ENCODE measurements at regions not wholly inside any gene's neighbourhood (a gene's known extent, or its start where the extent isn't known, plus 50 kb on each side); places are given as distances from the start of the nearest gene placed in this dataset.

DNA sequence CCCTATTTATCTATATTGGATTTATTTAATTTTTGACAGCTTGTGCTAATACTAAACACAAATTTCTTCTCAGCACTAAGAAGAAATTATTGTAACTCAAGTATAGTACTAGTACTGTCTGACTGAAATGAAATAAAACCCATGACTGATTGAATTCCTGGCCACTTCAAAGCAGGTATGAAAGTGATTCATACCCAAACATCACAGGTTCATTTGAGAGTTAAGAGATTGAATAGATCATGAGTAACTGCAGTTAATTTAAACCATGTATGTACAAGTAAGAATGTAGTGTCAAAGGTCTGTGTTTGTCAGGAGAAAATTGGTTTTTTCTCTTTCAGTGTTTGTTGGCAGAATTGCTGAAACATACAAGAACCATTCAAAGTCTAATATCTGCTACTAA, 332.0 kb upstream of the GRM7 start:
- CTCF ChIA-PET: no interaction called here
- DNase-seq (ENCODE audit: low read depth, low spot score): no peak
- Histone ChIP-seq H3K9me1 (replicated peaks; ENCODE audit: control insufficient read depth, extremely low read depth, insufficient read depth, low read length) (no peaks in the 10 kb centered on the region), H3K4me3 (replicated peaks in 1 of 3; ENCODE audit: insufficient read depth in 1 of 3, low read depth in 1 of 3, low read length in 3 of 3) (no peak overlapping the region), H4K20me1 (replicated peaks; ENCODE audit: control insufficient read depth, extremely low read depth, insufficient read depth, low read length) (no peaks in the 10 kb centered on the region), H3K36me3 (ENCODE audit: control insufficient read depth in 2 of 2, extremely low read depth in 1 of 2, insufficient read depth in 2 of 2, low read length in 2 of 2) (no peaks in the 10 kb centered on the region), H3K9me3 (replicated peaks; ENCODE audit: control insufficient read depth, insufficient read depth, low read length) (no peaks in the 10 kb centered on the region), H3K4me2 (ENCODE audit: insufficient read depth, low read length) (no peak overlapping the region), H3K27me3 (ENCODE audit: control insufficient read depth in 2 of 2, insufficient read depth in 2 of 2, low read length in 2 of 2) (no peaks in the 10 kb centered on the region), H3K27ac (ENCODE audit: insufficient read depth, low read depth, low read length) (no peak overlapping the region), H3K9ac (replicated peaks; ENCODE audit: extremely low read depth, insufficient read depth, low read length) (no peak overlapping the region), H2AFZ (ENCODE audit: low read depth, low read length) (no peak overlapping the region), H3K79me2 (ENCODE audit: control insufficient read depth, insufficient read depth, low read length) (no peaks in the 10 kb centered on the region), H3K4me1 (ENCODE audit: control insufficient read depth, extremely low read depth, insufficient read depth, low read length) (no peaks in the 10 kb centered on the region)
- POLR2A ChIA-PET: no interaction called here
- intact Hi-C loops (cut with micrococcal nuclease): no loop called here
- no TSS peak for BruUV-seq (replicated peaks)
- TF ChIP-seq, protein P1, sequence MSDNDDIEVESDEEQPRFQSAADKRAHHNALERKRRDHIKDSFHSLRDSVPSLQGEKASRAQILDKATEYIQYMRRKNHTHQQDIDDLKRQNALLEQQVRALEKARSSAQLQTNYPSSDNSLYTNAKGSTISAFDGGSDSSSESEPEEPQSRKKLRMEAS (IDR thresholded peaks at IDR 0.05; ENCODE audit: insufficient read depth, insufficient read length): no peak
- no peak for TF ChIP-seq POLR2AphosphoS5 (IDR thresholded peaks at IDR 0.05; ENCODE audit: insufficient read depth, low read depth, low read length)
- TF ChIP-seq JUN (IDR thresholded peaks at IDR 0.05; ENCODE audit: borderline replicate concordance, insufficient read depth, insufficient read length, low read depth): no peak
- TF ChIP-seq FOS (IDR thresholded peaks at IDR 0.05; ENCODE audit: borderline replicate concordance, insufficient read depth, low read length): no peak
- TF ChIP-seq GATA2 (IDR thresholded peaks at IDR 0.05; ENCODE audit: insufficient read depth, insufficient read length, low read depth, low read length): no peak
- TF ChIP-seq EZH2 (IDR thresholded peaks at IDR 0.05; ENCODE audit: borderline replicate concordance, low read depth, low read length, severe bottlenecking): no peak
- TF ChIP-seq, protein P2, sequence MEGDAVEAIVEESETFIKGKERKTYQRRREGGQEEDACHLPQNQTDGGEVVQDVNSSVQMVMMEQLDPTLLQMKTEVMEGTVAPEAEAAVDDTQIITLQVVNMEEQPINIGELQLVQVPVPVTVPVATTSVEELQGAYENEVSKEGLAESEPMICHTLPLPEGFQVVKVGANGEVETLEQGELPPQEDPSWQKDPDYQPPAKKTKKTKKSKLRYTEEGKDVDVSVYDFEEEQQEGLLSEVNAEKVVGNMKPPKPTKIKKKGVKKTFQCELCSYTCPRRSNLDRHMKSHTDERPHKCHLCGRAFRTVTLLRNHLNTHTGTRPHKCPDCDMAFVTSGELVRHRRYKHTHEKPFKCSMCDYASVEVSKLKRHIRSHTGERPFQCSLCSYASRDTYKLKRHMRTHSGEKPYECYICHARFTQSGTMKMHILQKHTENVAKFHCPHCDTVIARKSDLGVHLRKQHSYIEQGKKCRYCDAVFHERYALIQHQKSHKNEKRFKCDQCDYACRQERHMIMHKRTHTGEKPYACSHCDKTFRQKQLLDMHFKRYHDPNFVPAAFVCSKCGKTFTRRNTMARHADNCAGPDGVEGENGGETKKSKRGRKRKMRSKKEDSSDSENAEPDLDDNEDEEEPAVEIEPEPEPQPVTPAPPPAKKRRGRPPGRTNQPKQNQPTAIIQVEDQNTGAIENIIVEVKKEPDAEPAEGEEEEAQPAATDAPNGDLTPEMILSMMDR (IDR thresholded peaks at IDR 0.05; ENCODE audit: extremely low read depth in 1 of 2, insufficient read depth in 1 of 2, low read depth in 1 of 2, low read length in 2 of 2): no peak
- TF ChIP-seq MYC (IDR thresholded peaks at IDR 0.05; ENCODE audit: low read depth, low read length): no peak
- no peak for TF ChIP-seq POLR2A (IDR thresholded peaks at IDR 0.05; ENCODE audit: low read depth, low read length)
- no peak for FAIRE-seq
- dilution Hi-C loops (cut with MboI; ENCODE audit: extremely low pct_ligation_motif_present, low sequenced_read_pairs): no loop called here

Measured in endothelial cell of umbilical vein (primary cell).